ENCODE measurements at regions not wholly inside any gene's neighbourhood (a gene's known extent, or its start where the extent isn't known, plus 50 kb on each side); places are given as distances from the start of the nearest gene placed in this dataset.

GRCh38 chr6:168737481-168737880, 296.5 kb downstream of the SMOC2 start:
- CTCF ChIA-PET = no interaction called here
- DNase-seq = no peak
- H2AFZ ChIP-seq (ENCODE audit: low read depth) = no peak overlapping the region

More at GRCh38 chr6:168737481-168737880, 296.5 kb downstream of the SMOC2 start:
- H3K9me2 ChIP-seq = no peaks in the 10 kb centered on the region
- WGBS (ENCODE audit: low lambda C conversion rate) = 36% methylated on average over 4 of the region's 5 CpGs
- H3K36me3 ChIP-seq (replicated peaks in 1 of 2; ENCODE audit: control insufficient read depth in 1 of 2, insufficient read depth in 2 of 2, low read length in 1 of 2) = no peaks in the 10 kb centered on the region
- H3K4me1 ChIP-seq (ENCODE audit: control insufficient read depth in 1 of 2, insufficient read depth in 2 of 2, low read depth in 1 of 2, low read length in 1 of 2) = no peaks in the 10 kb centered on the region; a peak in 2 of 4 replicates
- H4K20me1 ChIP-seq (ENCODE audit: insufficient read depth) = no peaks in the 10 kb centered on the region
- H3K4me2 ChIP-seq = no peak overlapping the region
- TF ChIP-seq JUND (IDR thresholded peaks at IDR 0.05) (no peak), EP300 (IDR thresholded peaks at IDR 0.05; ENCODE audit: borderline replicate concordance in 1 of 2, low read depth in 1 of 2, low read length in 1 of 2) (no peak), RFX5 (IDR thresholded peaks at IDR 0.05; ENCODE audit: low read length) (no peak), RCOR1 (IDR thresholded peaks at IDR 0.05; ENCODE audit: low read length) (no peak), ZBTB33 (IDR thresholded peaks at IDR 0.05; ENCODE audit: borderline replicate concordance, low read depth) (no peak), NFIC (IDR thresholded peaks at IDR 0.05; ENCODE audit: borderline replicate concordance) (no peak), USF2 (IDR thresholded peaks at IDR 0.05; ENCODE audit: borderline replicate concordance, low read depth, low read length) (no peak), GATA2 (CRISPR knock-in tag; IDR thresholded peaks at IDR 0.05) (no peak), FOSL2 (IDR thresholded peaks at IDR 0.05; ENCODE audit: borderline replicate concordance, low read depth) (no peak), RAD21 (IDR thresholded peaks at IDR 0.05; ENCODE audit: low read length) (no peak), MXI1 (IDR thresholded peaks at IDR 0.05; ENCODE audit: low read depth, low read length) (no peak), RXRA (IDR thresholded peaks at IDR 0.05; ENCODE audit: borderline replicate concordance, low read depth) (no peak), EZH2phosphoT487 (IDR thresholded peaks at IDR 0.05; ENCODE audit: borderline replicate concordance, low read depth) (no peak), FOXJ3 (CRISPR knock-in tag; IDR thresholded peaks at IDR 0.05) (no peak), IRF3 (IDR thresholded peaks at IDR 0.05; ENCODE audit: low read depth, low read length) (no peak), SMC3 (IDR thresholded peaks at IDR 0.05; ENCODE audit: low read depth, low read length) (no peak)
- TF ChIP-seq, protein P1, sequence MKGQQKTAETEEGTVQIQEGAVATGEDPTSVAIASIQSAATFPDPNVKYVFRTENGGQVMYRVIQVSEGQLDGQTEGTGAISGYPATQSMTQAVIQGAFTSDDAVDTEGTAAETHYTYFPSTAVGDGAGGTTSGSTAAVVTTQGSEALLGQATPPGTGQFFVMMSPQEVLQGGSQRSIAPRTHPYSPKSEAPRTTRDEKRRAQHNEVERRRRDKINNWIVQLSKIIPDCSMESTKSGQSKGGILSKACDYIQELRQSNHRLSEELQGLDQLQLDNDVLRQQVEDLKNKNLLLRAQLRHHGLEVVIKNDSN (IDR thresholded peaks at IDR 0.05; ENCODE audit: borderline replicate concordance, low read depth) = no peak
- TF ChIP-seq, protein P2, sequence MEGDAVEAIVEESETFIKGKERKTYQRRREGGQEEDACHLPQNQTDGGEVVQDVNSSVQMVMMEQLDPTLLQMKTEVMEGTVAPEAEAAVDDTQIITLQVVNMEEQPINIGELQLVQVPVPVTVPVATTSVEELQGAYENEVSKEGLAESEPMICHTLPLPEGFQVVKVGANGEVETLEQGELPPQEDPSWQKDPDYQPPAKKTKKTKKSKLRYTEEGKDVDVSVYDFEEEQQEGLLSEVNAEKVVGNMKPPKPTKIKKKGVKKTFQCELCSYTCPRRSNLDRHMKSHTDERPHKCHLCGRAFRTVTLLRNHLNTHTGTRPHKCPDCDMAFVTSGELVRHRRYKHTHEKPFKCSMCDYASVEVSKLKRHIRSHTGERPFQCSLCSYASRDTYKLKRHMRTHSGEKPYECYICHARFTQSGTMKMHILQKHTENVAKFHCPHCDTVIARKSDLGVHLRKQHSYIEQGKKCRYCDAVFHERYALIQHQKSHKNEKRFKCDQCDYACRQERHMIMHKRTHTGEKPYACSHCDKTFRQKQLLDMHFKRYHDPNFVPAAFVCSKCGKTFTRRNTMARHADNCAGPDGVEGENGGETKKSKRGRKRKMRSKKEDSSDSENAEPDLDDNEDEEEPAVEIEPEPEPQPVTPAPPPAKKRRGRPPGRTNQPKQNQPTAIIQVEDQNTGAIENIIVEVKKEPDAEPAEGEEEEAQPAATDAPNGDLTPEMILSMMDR (IDR thresholded peaks at IDR 0.05) = no peak
- no peak overlapping the region for H3K27ac ChIP-seq (ENCODE audit: low read depth in 2 of 2, low read length in 1 of 2)
- no peaks in the 10 kb centered on the region for H3K79me2 ChIP-seq (ENCODE audit: insufficient read depth)
- POLR2A ChIA-PET = no interaction called here
- no peak overlapping the region for H3K9ac ChIP-seq
- no peaks in the 10 kb centered on the region for H3K9me3 ChIP-seq
- no peaks in the 10 kb centered on the region for H3F3A ChIP-seq (replicated peaks; ENCODE audit: insufficient read depth)
- H3K4me3 ChIP-seq (ENCODE audit: low read depth in 2 of 2, low read length in 1 of 2) = no peak overlapping the region
- H3K27me3 ChIP-seq (ENCODE audit: insufficient read depth) = no peaks in the 10 kb centered on the region
